ENCODE measurements at regions not wholly inside any gene's neighbourhood (a gene's known extent, or its start where the extent isn't known, plus 50 kb on each side); places are given as distances from the start of the nearest gene placed in this dataset.

- TF ChIP-seq CTCF (IDR thresholded peaks at IDR 0.05) (no peak), POLR2A (IDR thresholded peaks at IDR 0.05) (no peak)
Measured at GRCh38 chr7:46791188-46791587, 790.7 kb downstream of the TNS3 start.
